M059J (cell line): ENCODE measurements at regions not wholly inside any gene's neighbourhood (a gene's known extent, or its start where the extent isn't known, plus 50 kb on each side); places are given as distances from the start of the nearest gene placed in this dataset.

Experiments used
- DNase-seq: peaks from one replicate; pipeline ENCODE4 v3.0.0-alpha.2; 2012; ENCODE audit warnings: low read depth

GRCh38 chr15:35857567-35858226 lies 311.7 kb upstream of the DPH6 start:
- DNase-seq: no peak

GRCh38 chr15:35858707-35859106 lies 312.7 kb upstream of the DPH6 start:
- DNase-seq: peak; percentile 16

- DNase-seq: no peak
These were observed 317.7 kb upstream of the DPH6 start for GRCh38 chr15:35863655-35864054.

DNA sequence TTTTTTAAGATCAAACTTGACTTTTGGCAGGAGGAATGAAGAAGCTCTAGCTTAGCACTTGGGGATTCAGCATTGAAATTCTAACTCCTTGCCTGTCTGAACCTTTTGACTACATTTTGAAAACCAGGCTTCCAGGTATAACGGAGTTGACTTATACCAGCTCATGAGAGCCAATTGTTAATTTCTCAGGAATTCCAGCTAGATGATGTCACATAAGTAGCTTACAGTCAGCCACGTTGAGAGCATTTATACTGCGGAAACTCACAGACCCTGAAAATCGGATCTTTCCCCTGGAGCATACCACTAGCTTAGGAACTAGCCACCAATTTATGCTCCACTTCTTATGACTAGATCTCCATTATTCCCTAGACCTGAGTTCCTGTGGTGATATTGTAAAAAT lies 321.4 kb upstream of the DPH6 start:
- peak; percentile 2 for DNase-seq

GRCh38 chr15:35871282-35871681 lies 325.3 kb upstream of the DPH6 start:
- no peak for DNase-seq

DNA sequence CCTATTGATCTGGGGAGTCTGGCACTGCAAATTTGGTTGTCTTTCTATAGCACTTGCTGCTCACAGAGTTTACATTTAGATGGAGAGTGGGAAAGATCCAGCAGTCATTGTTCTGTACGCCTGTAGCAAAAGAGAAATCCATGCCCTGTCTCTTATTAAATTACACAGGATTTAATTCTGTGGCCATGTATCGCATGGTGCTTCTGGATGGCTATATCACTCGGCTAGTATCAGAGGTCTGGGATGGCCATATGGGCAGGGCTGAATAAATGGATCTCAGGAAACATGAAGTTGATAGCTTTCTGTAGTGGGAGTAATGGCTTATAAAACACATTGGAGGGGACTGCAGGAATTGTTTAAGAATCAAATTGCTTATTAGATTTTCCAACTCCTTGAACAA lies 325.8 kb upstream of the DPH6 start:
- DNase-seq: no peak

DNA sequence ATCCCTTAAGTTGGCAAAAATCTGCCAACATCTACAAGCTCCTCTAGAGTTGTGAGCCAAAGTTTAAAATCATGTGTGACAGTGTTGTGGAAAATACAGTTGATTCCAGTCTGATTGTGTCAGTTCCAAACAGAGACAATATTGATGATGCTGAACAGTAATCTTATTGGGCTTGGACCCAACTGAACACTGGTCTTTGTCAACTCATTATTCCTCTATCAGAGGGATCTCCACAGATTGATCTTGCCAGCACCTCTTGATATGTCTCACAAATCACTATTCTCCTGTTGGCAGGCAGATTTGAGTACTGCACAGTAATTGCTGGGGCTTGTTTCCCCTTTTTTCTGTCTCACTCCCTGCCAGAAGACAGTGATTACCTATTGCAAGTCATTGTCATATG lies 326.6 kb upstream of the DPH6 start:
- no peak for DNase-seq

GRCh38 chr15:35874260-35874905 lies 328.4 kb upstream of the DPH6 start:
- peak; percentile 78 for DNase-seq

- no peak for DNase-seq
These were observed 330.8 kb upstream of the DPH6 start for GRCh38 chr15:35876762-35877161.

DNA sequence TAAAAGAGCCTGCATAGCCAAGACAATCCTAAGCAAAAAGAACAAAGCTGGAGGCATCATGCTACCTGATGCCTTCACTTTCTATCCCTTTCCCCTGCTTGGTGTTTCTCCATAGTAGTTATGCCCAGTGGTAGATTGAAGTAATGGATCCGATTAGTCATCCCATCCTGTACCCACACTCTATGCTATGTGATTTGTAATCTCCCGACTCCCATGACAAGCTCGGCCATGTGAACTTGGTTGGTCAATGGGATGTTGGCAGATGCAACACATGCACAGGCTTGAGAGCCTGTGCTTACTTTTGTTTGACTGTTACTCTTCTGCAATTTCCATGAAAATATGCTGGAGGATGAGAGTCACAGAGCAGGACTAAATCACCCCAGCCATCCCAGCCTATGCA lies 334.9 kb upstream of the DPH6 start:
- DNase-seq: no peak

DNA sequence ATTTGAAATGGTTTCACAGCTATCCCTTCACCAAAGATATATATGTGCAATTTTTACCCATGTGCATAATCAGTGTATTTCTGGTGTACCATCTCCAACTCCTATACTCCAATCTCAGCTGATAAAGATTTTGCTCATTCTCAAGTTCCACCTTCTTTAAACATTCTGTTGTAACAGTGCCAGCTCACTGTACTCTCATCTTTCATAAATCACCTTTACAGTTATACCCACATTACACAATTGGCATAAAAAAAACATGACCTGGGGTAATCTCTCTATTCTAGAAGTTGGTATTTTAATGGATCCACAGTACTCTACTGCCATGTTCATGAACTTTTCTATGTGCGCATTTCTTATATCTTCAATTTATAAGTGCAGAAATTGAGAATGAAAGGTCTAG lies 339.9 kb upstream of the DPH6 start:
- peak; percentile 16 for DNase-seq

DNA sequence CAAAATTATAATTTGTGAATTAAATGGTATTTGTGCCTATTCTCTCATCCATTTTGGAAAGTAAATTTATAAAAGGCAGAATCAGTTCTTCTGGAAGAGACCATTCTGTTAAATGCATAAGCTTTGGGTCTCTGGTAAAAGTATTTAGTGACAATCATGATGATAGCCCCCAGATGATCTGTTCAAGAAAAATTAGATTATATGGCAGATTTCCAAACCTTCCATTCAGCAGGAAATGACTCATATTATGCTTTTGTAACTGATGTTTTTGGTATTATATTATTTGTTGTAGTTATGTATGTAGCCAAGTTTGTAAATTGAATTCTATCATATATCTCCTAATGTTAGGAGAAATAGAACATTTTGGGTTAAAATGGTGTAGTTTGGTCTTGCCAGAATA lies 340.8 kb upstream of the DPH6 start:
- DNase-seq: peak; percentile 8

DNA sequence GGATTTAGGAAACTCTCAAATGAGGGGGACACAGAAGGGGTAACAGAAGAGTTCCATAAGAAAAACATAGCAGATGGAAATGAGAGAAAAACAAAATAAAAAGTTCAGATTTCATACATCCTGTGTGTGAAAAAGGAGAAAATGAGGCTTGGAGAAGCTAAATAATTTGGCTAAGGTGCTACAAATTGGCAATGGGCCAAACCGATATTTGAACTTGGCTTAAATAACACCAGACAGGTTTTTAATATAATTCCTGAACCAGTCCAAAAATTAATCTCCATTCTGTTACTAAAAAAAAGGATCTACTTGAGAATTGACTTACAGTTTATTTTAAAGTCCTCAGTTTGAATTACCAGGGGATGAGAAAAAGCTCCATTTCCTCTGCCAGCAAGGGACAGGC lies 342.9 kb upstream of the DPH6 start:
- no peak for DNase-seq

GRCh38 chr15:35907511-35907910 lies 361.5 kb upstream of the DPH6 start:
- DNase-seq: no peak

- no peak for DNase-seq
These were observed 363.4 kb upstream of the DPH6 start for GRCh38 chr15:35909414-35909813.

DNA sequence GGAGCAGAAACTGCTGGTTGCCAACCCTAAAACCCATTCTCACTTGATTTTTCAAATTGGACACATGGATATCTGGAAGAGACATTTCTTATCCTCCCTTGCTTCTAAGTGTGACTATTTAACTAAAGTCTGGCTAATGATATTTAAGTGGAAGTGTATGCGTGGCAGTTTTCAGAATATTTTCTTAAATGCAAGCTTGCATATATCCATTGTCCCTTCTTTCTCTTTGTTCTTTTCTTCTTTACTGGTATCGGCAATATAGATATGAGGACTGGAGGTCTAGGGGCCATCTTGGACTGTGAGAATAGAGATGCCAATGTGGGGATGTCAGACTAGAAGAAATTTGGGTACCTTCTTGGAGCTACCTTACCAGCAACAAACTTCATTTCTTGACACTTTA lies 364.3 kb upstream of the DPH6 start:
- no peak for DNase-seq

GRCh38 chr15:35911052-35911777 lies 365.2 kb upstream of the DPH6 start:
- no peak for DNase-seq

DNA sequence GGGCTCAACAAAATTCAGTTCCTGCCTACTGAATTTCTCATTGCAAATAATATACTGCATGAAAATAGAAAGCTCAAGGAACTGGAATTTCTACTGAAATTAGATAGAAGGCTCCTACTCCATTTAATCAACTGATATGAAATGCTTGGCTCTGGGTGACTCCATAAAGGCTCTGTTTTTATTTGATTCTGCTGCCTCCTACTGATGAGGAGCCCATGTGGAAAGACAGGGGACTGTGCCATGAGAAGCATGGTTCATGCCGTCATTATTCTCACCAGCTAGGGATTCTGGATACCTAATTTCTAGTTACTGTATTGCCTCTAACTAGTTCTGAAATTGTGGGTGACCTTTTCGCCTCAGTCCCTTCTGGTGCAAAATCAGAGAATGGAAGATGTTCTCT lies 366.2 kb upstream of the DPH6 start:
- DNase-seq: peak; percentile 3

GRCh38 chr15:35914573-35914972 lies 368.6 kb upstream of the DPH6 start:
- no peak for DNase-seq

DNA sequence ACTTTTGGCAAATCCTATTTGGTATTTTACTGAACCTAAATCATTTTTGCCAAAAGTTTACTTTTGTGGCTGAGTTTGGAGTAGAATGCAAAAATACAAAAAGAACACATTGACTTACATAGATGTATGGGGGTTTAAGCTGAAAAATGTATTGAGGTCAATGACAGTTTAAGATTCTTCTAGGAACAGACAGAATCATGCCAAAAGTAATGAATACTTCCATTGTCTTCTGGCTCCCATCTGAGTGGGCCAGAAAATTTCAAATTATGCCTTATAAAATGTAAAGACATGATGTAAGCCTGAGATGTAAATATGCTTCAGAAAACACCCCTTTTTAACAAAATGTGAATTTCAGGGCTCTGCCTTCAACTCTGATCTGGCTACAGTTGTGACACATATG lies 375.1 kb upstream of the DPH6 start:
- DNase-seq: no peak

DNA sequence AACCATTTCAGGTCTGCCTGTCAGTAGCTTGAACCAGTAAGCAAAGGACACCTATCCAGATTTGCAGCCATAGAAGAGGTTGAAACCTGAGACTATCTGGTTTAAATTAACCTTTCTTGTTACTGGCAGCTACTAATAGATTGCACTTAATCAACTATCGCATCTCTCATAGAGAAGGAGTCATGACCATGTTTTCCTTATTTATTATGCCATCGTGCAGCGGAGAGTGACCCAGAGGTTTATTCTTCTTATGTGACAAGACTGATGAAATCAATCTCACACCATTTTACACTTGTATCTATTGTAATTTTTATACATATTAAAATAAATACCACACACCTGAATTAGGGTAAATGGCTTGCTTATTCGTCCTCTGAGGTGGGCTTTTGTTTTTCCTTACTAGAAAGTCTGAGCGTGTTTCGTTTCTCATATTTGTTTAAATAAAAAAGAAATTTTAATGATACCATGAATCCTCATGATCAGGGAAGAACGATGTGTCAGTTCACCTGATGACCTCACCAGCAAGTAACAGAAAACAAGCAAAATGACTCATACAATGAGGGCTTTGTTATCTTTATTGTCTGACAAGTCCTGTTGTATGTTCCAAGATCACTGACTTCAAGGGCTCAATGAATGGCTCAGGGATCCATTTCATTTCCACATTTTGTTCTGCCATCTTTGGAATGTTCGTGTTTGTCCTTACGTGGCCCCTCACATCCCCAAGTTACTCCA lies 379.5 kb upstream of the DPH6 start:
- peak; percentile 39 for DNase-seq

- peak; percentile 33 for DNase-seq
These were observed 380.0 kb upstream of the DPH6 start for GRCh38 chr15:35926007-35926380.

DNA sequence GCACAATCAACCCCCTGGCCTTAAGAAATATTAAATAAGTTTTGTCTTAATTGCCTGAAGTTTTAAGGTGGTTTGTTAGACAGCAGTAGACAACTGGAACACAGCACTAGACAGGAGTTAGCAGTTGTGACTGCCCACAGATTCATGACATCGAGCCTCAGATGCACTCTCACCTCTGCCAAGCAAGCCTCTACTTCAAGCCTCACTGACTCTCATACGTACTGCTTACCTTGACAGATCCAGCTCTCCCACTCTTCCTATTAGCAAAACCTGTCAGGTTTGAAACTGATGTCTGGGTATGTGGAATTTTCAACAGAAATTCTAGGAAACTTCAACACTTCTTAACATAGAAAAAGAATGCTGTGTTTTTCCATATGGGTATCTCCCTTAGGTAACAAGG lies 382.9 kb upstream of the DPH6 start:
- DNase-seq: no peak
